ENCODE measurements at regions not wholly inside any gene's neighbourhood (a gene's known extent, or its start where the extent isn't known, plus 50 kb on each side); places are given as distances from the start of the nearest gene placed in this dataset.

DNA sequence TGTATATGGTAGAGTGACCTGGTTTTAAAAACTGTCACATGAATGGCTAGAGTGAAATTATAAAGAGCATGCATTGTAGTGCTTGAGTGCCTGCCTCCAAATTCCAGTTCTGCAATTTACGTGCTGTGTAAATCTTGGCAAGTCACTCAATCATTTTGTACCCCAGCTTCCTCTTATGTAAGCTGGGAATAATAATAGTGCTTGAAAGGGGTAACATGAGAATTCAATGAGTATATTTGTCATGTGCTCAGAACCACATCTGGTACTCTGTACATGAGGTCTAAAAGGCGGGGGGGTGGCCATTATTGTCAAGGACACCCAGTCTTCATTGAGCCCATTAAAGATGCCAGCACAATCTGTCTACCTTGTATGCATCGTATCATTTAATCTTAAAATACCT, 214.8 kb downstream of the MC4R start:
- in situ Hi-C loops (cut with MboI; ENCODE audit: low sequenced_read_pairs, unreplicated experiment): no loop called here
- TF ChIP-seq, protein P1, sequence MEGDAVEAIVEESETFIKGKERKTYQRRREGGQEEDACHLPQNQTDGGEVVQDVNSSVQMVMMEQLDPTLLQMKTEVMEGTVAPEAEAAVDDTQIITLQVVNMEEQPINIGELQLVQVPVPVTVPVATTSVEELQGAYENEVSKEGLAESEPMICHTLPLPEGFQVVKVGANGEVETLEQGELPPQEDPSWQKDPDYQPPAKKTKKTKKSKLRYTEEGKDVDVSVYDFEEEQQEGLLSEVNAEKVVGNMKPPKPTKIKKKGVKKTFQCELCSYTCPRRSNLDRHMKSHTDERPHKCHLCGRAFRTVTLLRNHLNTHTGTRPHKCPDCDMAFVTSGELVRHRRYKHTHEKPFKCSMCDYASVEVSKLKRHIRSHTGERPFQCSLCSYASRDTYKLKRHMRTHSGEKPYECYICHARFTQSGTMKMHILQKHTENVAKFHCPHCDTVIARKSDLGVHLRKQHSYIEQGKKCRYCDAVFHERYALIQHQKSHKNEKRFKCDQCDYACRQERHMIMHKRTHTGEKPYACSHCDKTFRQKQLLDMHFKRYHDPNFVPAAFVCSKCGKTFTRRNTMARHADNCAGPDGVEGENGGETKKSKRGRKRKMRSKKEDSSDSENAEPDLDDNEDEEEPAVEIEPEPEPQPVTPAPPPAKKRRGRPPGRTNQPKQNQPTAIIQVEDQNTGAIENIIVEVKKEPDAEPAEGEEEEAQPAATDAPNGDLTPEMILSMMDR (IDR thresholded peaks at IDR 0.05; ENCODE audit: borderline replicate concordance, control extremely low read depth, extremely low read depth, insufficient read depth, missing control alignments): no peak
- DNase-seq (ENCODE audit: low spot score): no peak

DNA sequence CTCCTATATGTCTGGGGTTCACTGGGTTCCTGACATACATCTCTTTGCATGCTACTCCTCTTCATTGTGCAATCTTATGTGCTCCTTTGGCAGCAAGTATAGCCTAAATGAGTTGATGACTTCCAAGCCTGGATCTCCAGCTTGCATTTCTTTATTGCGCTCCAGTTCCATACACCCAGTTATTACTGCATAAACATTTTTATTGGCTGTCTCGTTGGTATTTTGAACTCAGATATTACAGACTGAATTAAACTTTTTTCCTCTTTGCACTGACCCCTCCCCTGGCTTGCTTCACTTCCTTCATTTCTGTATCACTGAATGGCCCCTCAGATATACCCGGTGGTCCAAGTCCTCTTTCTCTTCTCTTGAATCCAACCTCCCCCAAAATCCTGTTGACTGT, 219.2 kb downstream of the MC4R start:
- TF ChIP-seq, protein P1 (IDR thresholded peaks at IDR 0.05; ENCODE audit: borderline replicate concordance, control extremely low read depth, extremely low read depth, insufficient read depth, missing control alignments): no peak
- in situ Hi-C loops (cut with MboI; ENCODE audit: low sequenced_read_pairs, unreplicated experiment): no loop called here
- no peak for DNase-seq (ENCODE audit: low spot score)

DNA sequence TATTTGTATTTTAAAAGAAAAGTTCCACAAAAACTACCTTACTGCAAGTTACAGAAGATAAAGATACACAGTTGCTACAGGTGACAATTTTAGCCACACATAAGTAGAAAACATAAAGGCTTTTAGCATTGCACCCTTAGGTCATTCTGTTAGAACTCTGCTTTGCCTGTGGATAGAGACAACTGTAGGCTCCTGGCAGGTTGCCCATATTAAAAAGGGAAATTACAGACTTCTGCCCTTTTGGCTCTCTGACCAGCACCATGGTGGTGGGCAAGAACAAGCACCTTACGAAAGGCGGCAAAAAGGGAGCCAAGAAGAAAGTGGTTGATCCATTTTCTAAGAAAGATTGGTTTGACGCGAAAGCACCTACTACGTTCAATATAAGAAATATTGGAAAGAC, 223.3 kb downstream of the MC4R start:
- in situ Hi-C loops (cut with MboI; ENCODE audit: low sequenced_read_pairs, unreplicated experiment): no loop called here
- no peak for DNase-seq (ENCODE audit: low spot score)
- TF ChIP-seq, protein P1 (IDR thresholded peaks at IDR 0.05; ENCODE audit: borderline replicate concordance, control extremely low read depth, extremely low read depth, insufficient read depth, missing control alignments): no peak

DNA sequence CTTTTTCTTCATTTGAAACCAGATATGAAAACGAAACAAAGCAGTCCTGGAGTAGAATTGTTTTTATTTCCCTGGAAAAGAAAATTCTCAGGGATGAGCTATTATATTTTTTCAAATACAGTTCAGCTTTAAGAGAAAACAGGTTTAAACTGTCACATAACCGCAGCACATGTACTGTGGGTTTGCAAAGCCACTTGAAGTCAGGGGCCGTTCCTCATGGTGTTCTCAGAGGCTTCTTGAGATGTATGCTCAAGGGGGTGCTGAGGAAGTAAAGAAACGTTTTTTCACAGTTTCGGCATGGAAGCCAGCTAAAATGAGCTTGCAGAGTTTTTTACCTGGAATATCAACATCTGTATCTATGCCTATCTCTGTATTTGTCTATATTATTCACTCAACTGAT, 225.3 kb downstream of the MC4R start:
- in situ Hi-C loops (cut with MboI; ENCODE audit: low sequenced_read_pairs, unreplicated experiment): no loop called here
- DNase-seq (ENCODE audit: low spot score): no peak
- TF ChIP-seq, protein P1 (IDR thresholded peaks at IDR 0.05; ENCODE audit: borderline replicate concordance, control extremely low read depth, extremely low read depth, insufficient read depth, missing control alignments): no peak

DNA sequence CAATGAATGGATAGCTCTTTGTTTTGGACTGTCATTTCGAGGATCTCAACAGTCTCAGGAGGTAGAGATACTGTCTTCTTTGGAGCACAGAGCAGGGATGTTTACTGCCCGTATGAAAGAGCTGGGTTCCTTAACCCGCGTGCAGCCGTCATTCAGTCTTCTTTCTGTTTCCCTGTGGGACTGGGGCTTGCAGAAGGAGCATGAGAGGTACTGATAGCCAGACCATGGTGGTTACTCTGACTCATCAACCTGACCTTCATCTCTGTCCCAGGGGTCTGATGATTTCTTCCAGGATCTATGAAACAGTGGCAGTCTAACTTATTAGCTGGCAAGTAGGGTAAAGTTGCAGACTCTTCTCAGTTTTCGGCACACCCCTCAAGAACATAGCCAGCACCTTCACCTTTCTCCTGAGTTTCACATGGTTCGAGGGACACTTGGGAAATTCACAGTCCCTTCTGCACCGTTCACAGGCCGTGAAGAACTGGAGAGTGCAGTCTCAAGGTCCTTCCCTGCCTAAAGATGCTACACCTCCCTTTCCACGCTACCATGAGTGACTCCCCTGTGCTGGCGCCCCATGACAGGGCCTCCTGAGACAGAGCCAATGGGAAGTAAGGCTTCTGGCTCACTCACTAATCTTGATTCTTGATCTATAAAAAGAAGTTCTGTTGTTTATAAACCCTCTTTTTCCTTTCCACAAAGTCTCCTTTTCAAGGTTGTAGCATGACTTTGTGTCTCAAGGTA, 226.2 kb downstream of the MC4R start:
- TF ChIP-seq, protein P1 (IDR thresholded peaks at IDR 0.05; ENCODE audit: borderline replicate concordance, control extremely low read depth, extremely low read depth, insufficient read depth, missing control alignments): no peak
- no peak for DNase-seq (ENCODE audit: low spot score)
- in situ Hi-C loops (cut with MboI; ENCODE audit: low sequenced_read_pairs, unreplicated experiment): no loop called here

DNA sequence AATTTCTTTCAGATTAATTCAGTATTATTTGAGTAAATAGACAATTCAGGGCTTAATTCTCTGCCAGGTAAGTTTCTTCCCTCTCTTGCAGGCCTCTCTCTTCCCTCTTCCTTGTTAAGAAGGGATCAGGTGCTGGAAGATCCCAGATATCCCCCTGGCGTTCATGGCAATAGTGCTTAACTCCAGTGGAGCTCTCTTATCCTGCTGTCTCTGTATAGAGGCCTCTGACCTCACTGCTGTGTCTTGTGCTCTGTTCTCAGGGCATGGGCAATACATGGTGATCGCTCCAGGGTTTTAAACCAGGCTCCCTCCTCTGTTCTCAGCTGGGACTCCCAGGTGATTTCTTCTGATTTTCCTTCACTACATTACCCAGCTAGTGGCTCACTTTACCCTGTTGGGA, 226.8 kb downstream of the MC4R start:
- in situ Hi-C loops (cut with MboI; ENCODE audit: low sequenced_read_pairs, unreplicated experiment): no loop called here
- TF ChIP-seq, protein P1 (IDR thresholded peaks at IDR 0.05; ENCODE audit: borderline replicate concordance, control extremely low read depth, extremely low read depth, insufficient read depth, missing control alignments): no peak
- DNase-seq (ENCODE audit: low spot score): no peak

All from GM13976 (cell line).